ENCODE measurements at regions not wholly inside any gene's neighbourhood (a gene's known extent, or its start where the extent isn't known, plus 50 kb on each side); places are given as distances from the start of the nearest gene placed in this dataset.

DNA sequence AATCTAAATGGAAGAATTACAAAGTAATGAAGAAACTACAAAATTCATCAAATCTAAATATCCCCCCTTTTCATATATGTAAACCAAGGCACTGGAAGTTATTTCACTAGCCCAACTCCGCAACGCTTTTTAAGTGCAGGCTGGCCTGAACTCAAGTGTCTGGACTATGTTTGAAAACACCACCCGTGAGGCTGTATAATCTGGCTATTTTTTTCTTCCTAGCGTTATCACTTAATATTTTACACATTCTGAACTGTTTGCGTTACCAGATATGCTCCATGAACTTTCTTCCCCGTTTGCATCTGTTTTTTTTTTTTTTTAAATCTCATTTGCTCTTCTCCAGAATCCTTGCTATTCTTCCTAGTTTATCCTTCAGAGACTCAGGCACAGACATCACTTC lies 619.5 kb upstream of the CBLB start:
- 88% methylated on average over 6 of the region's 6 CpGs for WGBS (ENCODE audit: low lambda C conversion rate)
- POLR2A ChIA-PET: no interaction called here
- no peak for DNase-seq
- Histone ChIP-seq H3K36me3 (replicated peaks in 1 of 2; ENCODE audit: control insufficient read depth in 1 of 2, insufficient read depth in 2 of 2, low read length in 1 of 2) (no peaks in the 10 kb centered on the region), H3K4me3 (ENCODE audit: low read depth in 2 of 2, low read length in 1 of 2) (no peak overlapping the region), H3K4me2 (no peak overlapping the region), H4K20me1 (ENCODE audit: insufficient read depth) (no peaks in the 10 kb centered on the region), H3K27ac (ENCODE audit: low read depth in 2 of 2, low read length in 1 of 2) (no peak overlapping the region), H3F3A (replicated peaks; ENCODE audit: insufficient read depth) (no peaks in the 10 kb centered on the region), H3K4me1 (ENCODE audit: control insufficient read depth in 1 of 2, insufficient read depth in 2 of 2, low read depth in 1 of 2, low read length in 1 of 2) (no peaks in the 10 kb centered on the region), H3K9me2 (no peaks in the 10 kb centered on the region), H3K9ac (no peak overlapping the region), H3K27me3 (ENCODE audit: insufficient read depth) (no peaks in the 10 kb centered on the region), H3K79me2 (ENCODE audit: insufficient read depth) (no peaks in the 10 kb centered on the region), H3K9me3 (no peaks in the 10 kb centered on the region), H2AFZ (ENCODE audit: low read depth) (no peak overlapping the region)
- TF ChIP-seq MXI1 (IDR thresholded peaks at IDR 0.05; ENCODE audit: low read depth, low read length): no peak
- TF ChIP-seq SMC3 (IDR thresholded peaks at IDR 0.05; ENCODE audit: low read depth, low read length): no peak
- TF ChIP-seq RXRA (IDR thresholded peaks at IDR 0.05; ENCODE audit: borderline replicate concordance, low read depth): no peak
- TF ChIP-seq GATA2 (CRISPR knock-in tag; IDR thresholded peaks at IDR 0.05): no peak
- no peak for TF ChIP-seq MEF2A (IDR thresholded peaks at IDR 0.05; ENCODE audit: borderline replicate concordance, low read depth)
- no peak for TF ChIP-seq FOSL2 (IDR thresholded peaks at IDR 0.05; ENCODE audit: borderline replicate concordance, low read depth)
- TF ChIP-seq TAF1 (IDR thresholded peaks at IDR 0.05; ENCODE audit: borderline replicate concordance, low read depth, low read length): no peak
- no peak for TF ChIP-seq FOXJ3 (CRISPR knock-in tag; IDR thresholded peaks at IDR 0.05)
- TF ChIP-seq NRF1 (IDR thresholded peaks at IDR 0.05; ENCODE audit: low read depth, low read length): no peak
- TF ChIP-seq, protein P1, sequence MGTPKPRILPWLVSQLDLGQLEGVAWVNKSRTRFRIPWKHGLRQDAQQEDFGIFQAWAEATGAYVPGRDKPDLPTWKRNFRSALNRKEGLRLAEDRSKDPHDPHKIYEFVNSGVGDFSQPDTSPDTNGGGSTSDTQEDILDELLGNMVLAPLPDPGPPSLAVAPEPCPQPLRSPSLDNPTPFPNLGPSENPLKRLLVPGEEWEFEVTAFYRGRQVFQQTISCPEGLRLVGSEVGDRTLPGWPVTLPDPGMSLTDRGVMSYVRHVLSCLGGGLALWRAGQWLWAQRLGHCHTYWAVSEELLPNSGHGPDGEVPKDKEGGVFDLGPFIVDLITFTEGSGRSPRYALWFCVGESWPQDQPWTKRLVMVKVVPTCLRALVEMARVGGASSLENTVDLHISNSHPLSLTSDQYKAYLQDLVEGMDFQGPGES (IDR thresholded peaks at IDR 0.05; ENCODE audit: low read depth, low read length): no peak
- TF ChIP-seq, protein P2, sequence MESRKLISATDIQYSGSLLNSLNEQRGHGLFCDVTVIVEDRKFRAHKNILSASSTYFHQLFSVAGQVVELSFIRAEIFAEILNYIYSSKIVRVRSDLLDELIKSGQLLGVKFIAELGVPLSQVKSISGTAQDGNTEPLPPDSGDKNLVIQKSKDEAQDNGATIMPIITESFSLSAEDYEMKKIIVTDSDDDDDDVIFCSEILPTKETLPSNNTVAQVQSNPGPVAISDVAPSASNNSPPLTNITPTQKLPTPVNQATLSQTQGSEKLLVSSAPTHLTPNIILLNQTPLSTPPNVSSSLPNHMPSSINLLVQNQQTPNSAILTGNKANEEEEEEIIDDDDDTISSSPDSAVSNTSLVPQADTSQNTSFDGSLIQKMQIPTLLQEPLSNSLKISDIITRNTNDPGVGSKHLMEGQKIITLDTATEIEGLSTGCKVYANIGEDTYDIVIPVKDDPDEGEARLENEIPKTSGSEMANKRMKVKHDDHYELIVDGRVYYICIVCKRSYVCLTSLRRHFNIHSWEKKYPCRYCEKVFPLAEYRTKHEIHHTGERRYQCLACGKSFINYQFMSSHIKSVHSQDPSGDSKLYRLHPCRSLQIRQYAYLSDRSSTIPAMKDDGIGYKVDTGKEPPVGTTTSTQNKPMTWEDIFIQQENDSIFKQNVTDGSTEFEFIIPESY (IDR thresholded peaks at IDR 0.05; ENCODE audit: borderline replicate concordance, low read depth): no peak
- TF ChIP-seq, protein P3, sequence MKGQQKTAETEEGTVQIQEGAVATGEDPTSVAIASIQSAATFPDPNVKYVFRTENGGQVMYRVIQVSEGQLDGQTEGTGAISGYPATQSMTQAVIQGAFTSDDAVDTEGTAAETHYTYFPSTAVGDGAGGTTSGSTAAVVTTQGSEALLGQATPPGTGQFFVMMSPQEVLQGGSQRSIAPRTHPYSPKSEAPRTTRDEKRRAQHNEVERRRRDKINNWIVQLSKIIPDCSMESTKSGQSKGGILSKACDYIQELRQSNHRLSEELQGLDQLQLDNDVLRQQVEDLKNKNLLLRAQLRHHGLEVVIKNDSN (IDR thresholded peaks at IDR 0.05; ENCODE audit: borderline replicate concordance, low read depth): no peak
- TF ChIP-seq RAD21 (IDR thresholded peaks at IDR 0.05; ENCODE audit: low read length): no peak
- TF ChIP-seq YY1 (IDR thresholded peaks at IDR 0.05; ENCODE audit: low read depth): no peak
- TF ChIP-seq, protein P4, sequence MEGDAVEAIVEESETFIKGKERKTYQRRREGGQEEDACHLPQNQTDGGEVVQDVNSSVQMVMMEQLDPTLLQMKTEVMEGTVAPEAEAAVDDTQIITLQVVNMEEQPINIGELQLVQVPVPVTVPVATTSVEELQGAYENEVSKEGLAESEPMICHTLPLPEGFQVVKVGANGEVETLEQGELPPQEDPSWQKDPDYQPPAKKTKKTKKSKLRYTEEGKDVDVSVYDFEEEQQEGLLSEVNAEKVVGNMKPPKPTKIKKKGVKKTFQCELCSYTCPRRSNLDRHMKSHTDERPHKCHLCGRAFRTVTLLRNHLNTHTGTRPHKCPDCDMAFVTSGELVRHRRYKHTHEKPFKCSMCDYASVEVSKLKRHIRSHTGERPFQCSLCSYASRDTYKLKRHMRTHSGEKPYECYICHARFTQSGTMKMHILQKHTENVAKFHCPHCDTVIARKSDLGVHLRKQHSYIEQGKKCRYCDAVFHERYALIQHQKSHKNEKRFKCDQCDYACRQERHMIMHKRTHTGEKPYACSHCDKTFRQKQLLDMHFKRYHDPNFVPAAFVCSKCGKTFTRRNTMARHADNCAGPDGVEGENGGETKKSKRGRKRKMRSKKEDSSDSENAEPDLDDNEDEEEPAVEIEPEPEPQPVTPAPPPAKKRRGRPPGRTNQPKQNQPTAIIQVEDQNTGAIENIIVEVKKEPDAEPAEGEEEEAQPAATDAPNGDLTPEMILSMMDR (IDR thresholded peaks at IDR 0.05): no peak
- CTCF ChIA-PET: interaction anchor here (0.8 kb wide), 1 partner anchor 38 kb away, joined by 3 read pairs; no protein-coding TSS in a partner anchor

Data from SK-N-SH (cell line).